ENCODE measurements at regions not wholly inside any gene's neighbourhood (a gene's known extent, or its start where the extent isn't known, plus 50 kb on each side); places are given as distances from the start of the nearest gene placed in this dataset.
"Not testable (repeated sequence)": the region's sequence is repeated elsewhere in the genome, so short reads cannot be mapped to it uniquely, and the experiment has no call there.

DNA sequence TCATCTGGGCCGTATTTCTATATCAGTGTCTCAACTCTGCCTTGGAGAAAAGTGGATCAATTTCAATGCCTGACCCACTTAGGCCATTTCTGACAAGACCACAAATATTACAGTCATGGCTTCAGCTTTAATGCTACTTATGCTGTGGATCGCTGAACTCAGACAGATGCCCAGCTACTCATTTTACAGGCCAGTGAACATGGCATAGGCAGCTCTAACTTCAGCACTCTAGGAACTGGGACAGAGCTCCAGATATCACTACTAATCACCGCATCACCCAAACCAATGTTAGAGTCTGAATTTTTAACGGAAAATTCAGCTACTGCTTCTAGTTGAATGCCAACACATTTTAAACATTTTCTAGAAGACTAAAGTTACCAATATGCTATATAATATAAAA, 809.6 kb upstream of the FRG1 start:
- H3K4me3 ChIP-seq (ENCODE audit: low read length), result no peak overlapping the region
- no peak for TF ChIP-seq CTCF (conservative IDR thresholded peaks at IDR 0.05; ENCODE audit: low read length)
- DNase-seq (ENCODE audit: low read depth), result no peak

DNA sequence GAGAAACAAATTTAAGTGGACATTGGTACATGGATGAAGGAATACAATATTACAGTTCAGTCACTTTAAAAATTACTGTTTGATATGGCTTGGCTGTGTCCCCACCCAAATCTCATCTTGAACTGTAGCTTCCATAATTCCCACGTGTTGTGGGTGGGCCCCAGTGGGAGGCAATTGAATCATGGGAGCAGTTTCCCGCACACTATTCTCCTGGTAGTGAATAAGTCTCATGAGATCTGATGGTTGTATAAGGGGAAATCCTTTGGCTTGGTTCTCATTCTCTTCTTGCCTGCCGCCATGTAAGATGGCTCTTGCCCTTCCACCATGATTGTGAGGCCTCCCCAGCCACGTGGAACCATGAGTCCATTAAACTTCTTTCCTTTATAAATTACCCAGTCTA, 804.2 kb upstream of the FRG1 start:
- DNase-seq (ENCODE audit: low read depth), result no peak
- no peak overlapping the region for H3K4me3 ChIP-seq (ENCODE audit: low read length)
- no peak for TF ChIP-seq CTCF (conservative IDR thresholded peaks at IDR 0.05; ENCODE audit: low read length)

DNA sequence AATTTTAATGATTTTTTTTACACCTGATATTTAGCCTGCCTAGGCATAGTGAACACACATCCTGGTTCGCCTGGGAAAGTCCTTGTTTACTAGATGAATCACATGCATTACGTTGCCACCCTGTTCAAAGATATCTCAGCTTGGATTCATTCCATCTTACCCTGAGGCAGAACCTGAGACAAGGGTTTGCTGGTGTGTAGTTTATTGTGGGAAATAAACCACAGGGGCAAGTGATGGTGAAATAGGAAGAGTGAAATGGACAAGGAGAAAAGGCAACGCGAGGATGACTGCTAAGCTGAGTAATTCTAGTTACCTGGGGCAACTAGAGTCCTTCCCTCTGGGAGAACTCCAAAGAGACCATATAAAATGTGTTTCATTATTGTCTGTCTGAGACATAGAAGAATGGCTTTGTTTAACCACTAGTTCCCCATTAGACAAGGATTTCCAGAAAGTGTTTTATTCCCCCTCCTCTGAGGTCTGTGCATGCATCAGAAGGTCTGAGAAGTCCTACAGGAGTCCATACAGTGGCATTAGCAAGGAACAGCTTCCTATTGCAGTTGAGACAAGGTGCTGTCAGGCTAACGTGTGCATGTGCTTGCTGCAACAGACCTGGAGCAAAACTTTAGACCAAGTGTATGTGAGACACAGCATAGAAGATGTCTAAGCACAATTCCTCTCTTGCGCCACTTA, 797.3 kb upstream of the FRG1 start:
- no peak for TF ChIP-seq CTCF (conservative IDR thresholded peaks at IDR 0.05; ENCODE audit: low read length)
- no peak overlapping the region for H3K4me3 ChIP-seq (ENCODE audit: low read length)
- DNase-seq (ENCODE audit: low read depth), result no peak

DNA sequence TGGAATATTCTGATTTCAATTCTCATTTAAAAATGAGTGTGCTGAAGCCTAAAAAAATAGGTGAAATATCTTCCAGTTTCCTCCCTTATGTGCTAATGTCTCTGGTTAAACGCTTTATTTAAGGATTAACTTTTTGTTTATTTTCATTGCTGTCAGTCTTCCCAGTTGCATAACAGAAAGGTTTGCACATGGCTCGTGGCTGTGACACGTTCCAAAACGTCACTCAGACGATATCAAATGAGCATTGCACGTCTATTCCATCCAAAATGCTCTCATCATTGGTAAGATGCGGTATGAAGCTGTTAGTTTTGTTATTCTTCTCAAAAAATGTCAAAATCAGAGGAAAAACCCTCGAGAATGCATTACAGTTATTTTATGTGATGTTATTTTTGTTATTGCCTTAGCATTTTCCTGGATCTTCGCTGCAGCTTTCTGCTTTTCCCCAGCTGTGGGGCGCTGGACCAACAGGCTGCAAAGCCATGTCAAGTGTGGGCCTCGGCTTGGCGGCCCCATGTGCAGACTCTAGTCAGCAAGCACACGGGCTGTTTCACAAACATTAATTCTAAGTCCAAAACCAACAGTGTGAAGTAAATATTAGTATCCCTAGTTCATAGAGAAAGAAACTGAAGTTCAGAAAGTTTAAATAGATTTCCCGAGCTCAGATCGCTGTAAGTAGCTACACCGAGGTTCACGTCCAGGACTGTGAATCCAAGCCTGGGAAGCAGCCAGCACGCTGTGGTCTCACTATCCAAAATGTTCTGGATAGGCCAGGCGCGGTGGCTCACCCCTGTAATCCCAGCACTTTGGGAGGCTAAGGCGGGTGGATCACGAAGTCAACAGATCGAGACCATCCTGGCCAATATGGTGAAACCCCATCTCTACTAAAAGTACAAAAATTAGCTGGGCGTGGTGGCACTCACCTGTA, 793.4 kb upstream of the FRG1 start:
- no peak for DNase-seq (ENCODE audit: low read depth)
- TF ChIP-seq CTCF (conservative IDR thresholded peaks at IDR 0.05; ENCODE audit: low read length), result no peak
- H3K4me3 ChIP-seq (ENCODE audit: low read length), result no peak overlapping the region

- DNase-seq (ENCODE audit: low read depth); H3K4me3 ChIP-seq (ENCODE audit: low read length): not testable (repeated sequence)
Measured at GRCh38 chr4:189155083-189155482, 785.6 kb upstream of the FRG1 start.

DNA sequence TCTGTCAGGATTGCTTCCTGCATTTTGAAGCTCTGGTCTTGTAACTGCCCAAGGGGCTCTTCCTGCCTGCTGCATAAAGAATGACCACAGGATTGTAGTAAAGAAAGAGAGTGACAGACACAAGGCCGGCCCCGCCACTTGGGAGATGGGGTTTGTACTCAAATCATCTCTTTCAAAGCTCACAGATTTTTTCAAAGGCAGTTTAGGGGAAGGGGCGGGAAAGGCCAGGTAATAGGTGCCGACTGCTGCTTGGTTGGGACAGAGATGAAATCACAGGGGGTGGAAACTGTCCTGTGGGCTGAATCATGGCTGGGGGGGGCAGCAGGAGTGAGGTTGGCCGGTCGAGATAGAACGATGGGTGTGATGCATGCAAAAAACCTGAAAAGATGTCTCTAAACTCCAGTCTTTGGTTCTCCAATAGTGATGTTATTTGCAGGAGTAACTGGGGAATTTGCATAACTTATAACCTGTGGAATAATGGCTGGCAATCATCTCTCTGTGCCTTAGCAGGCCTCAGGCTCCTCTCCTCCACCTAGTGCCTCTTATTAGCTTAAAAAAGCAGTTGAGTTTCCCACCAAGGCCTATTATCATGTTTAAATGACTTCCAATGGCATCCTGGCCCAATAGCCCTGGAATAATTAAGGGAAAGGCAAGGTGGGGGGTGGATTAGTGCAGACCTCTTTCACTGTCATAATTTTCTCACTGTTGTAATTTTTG, 778.4 kb upstream of the FRG1 start:
- no peak for TF ChIP-seq CTCF (conservative IDR thresholded peaks at IDR 0.05; ENCODE audit: low read length)
- DNase-seq (ENCODE audit: low read depth), result no peak
- H3K4me3 ChIP-seq (ENCODE audit: low read length), result no peak overlapping the region

GRCh38 chr4:189162888-189163287, 777.8 kb upstream of the FRG1 start:
- H3K4me3 ChIP-seq (ENCODE audit: low read length), result no peak overlapping the region
- no peak for TF ChIP-seq CTCF (conservative IDR thresholded peaks at IDR 0.05; ENCODE audit: low read length)
- DNase-seq (ENCODE audit: low read depth), result no peak

Measured in AG10803 (cell line).